SH-SY5Y (cell line): ENCODE measurements at regions not wholly inside any gene's neighbourhood (a gene's known extent, or its start where the extent isn't known, plus 50 kb on each side); places are given as distances from the start of the nearest gene placed in this dataset.

Experiments used
- GATA2 ChIP-seq: IDR thresholded peaks from 2 replicates; pipeline ENCODE4 v1.6.1; 2011; ENCODE audit warnings: mild to moderate bottlenecking, low read depth, low read length
- GATA3 ChIP-seq: IDR thresholded peaks from 2 replicates; pipeline ENCODE4 v1.6.1; 2011; ENCODE audit warnings: low read depth, mild to moderate bottlenecking, low read length, moderate library complexity

GRCh38 chr7:81606078-81606863, 163.6 kb downstream of the HGF start:
- TF ChIP-seq GATA3 (no peak), GATA2 (no peak)
